Panc1 (cell line): ENCODE measurements at regions not wholly inside any gene's neighbourhood (a gene's known extent, or its start where the extent isn't known, plus 50 kb on each side); places are given as distances from the start of the nearest gene placed in this dataset.

ENCODE experiments used
- ATAC-seq: fragments of 200-7000 bp; cut with Tn5 transposase; 2 replicates; pipeline ENCODE4 v1.9.1; 2020; ENCODE audit warnings: mild to moderate bottlenecking, moderate library complexity
- BruUV-seq: library from RNA; stranded (reverse); fragments of 400-500 nt; replicated peaks from 2 replicates; lab custom pipeline; 2021; lab: Mats Ljungman, UMichigan
- CTCF ChIA-PET: fragments of 300-600 bp; sonication (Branson Sonifier 250); formaldehyde crosslinking; loops from one replicate; lab custom pipeline; 2022; ENCODE audit warnings: antibody characterized with exemption; lab: Charles Lee
- POLR2A ChIA-PET: fragments of 300-600 bp; sonication (Branson Sonifier 250); formaldehyde crosslinking; loops from one replicate; lab custom pipeline; 2022; ENCODE audit warnings: antibody characterized with exemption; lab: Charles Lee
- DNase-seq: peaks from one replicate; pipeline ENCODE4 v3.0.0-alpha.2; 2010; ENCODE audit warnings: low read depth, low spot score
- H3K27ac ChIP-seq: 2 replicates; pipeline ENCODE4 v1.5.1; 2011; ENCODE audit warnings: mild to moderate bottlenecking, low read length, inconsistent platforms
- H3K27me3 ChIP-seq: fragments of 200-500 bp; sonication (Bioruptor generic); 2 replicates; pipeline ENCODE4 v1.6.0; 2014; ENCODE audit warnings: low read length, inconsistent platforms; ENCODE audit not compliant: control insufficient read depth, insufficient read depth
- H3K36me3 ChIP-seq: fragments of 200-500 bp; sonication (Bioruptor generic); 2 replicates; pipeline ENCODE4 v1.5.1; 2014; ENCODE audit warnings: inconsistent platforms, mild to moderate bottlenecking, low read length, moderate library complexity; ENCODE audit not compliant: control insufficient read depth, insufficient read depth
- H3K4me1 ChIP-seq: 2 replicates; pipeline ENCODE4 v1.5.1; 2011; ENCODE audit warnings: inconsistent platforms, mild to moderate bottlenecking, low read length, moderate library complexity; ENCODE audit not compliant: control insufficient read depth, insufficient read depth
- H3K4me3 ChIP-seq, 2 experiments: 2 replicates each; pipeline ENCODE4 v1.5.1; 2011 to 2012; ENCODE audit warnings: low read depth in 2 of 2, low read length in 2 of 2, mild to moderate bottlenecking in 2 of 2, inconsistent platforms in 1 of 2, moderate library complexity in 1 of 2
- H3K9me3 ChIP-seq: fragments of 200-500 bp; sonication (Bioruptor generic); 2 replicates; pipeline ENCODE4 v1.5.1; 2014; ENCODE audit warnings: low read depth, mild to moderate bottlenecking, inconsistent platforms, low read length, moderate library complexity; ENCODE audit not compliant: control insufficient read depth, insufficient read depth
- CTCF ChIP-seq: fragments of 450-650 bp; IDR thresholded peaks from 2 replicates; pipeline ENCODE4 v1.5.1; 2017; ENCODE audit warnings: mild to moderate bottlenecking
- POLR2AphosphoS5 ChIP-seq: IDR thresholded peaks from 2 replicates; pipeline ENCODE4 v1.6.1; 2012; ENCODE audit warnings: mild to moderate bottlenecking, low read depth, low read length, moderate library complexity
- SIN3A ChIP-seq: IDR thresholded peaks from 2 replicates; pipeline ENCODE4 v1.6.1; 2012; ENCODE audit warnings: low read depth, mild to moderate bottlenecking, low read length, moderate library complexity, borderline replicate concordance; ENCODE audit not compliant: insufficient read depth
- TCF7L2 ChIP-seq: IDR thresholded peaks from 2 replicates; pipeline ENCODE4 v1.6.1; 2011; ENCODE audit warnings: mild to moderate bottlenecking, low read depth, low read length, inconsistent platforms
- in situ Hi-C: cut with HindIII; loops from 2 replicates; pipeline ENCODE4 v1.10.0; 2016; ENCODE audit warnings: low sequenced_read_pairs, low pct_unique_long_range_greater_than_20kb
- intact Hi-C: fragments of 100-400 bp; cut with micrococcal nuclease; formaldehyde crosslinking; loops from one replicate; pipeline ENCODE4 v1.10.0; 2022; ENCODE audit not compliant: unreplicated experiment
- TF ChIP-seq, protein P1 (sequence below), 2 experiments: IDR thresholded peaks; 2 replicates each; pipeline ENCODE4 v1.6.1; 2011 to 2012; ENCODE audit warnings: low read depth in 2 of 2, control low read depth in 1 of 2, low read length in 1 of 2, mild to moderate bottlenecking in 1 of 2, moderate library complexity in 1 of 2; ENCODE audit not compliant: insufficient read depth in 1 of 2

- BruUV-seq, result no TSS peak
- ChIA-PET POLR2A (no interaction called here), CTCF (no interaction called here)
- ATAC-seq (no peak), DNase-seq (no peak)
- Histone ChIP-seq H3K4me1 (no peaks in the 10 kb centered on the region), H3K4me3 (no peak overlapping the region), H3K9me3 (no peaks in the 10 kb centered on the region), H3K27ac (no peak overlapping the region), H3K27me3 (no peaks in the 10 kb centered on the region), H3K36me3 (no peaks in the 10 kb centered on the region)
- intact Hi-C loops, result no loop called here
- in situ Hi-C loops, result no loop called here
- TF ChIP-seq SIN3A, result no peak
- no peak for TF ChIP-seq TCF7L2
- TF ChIP-seq, protein P1, sequence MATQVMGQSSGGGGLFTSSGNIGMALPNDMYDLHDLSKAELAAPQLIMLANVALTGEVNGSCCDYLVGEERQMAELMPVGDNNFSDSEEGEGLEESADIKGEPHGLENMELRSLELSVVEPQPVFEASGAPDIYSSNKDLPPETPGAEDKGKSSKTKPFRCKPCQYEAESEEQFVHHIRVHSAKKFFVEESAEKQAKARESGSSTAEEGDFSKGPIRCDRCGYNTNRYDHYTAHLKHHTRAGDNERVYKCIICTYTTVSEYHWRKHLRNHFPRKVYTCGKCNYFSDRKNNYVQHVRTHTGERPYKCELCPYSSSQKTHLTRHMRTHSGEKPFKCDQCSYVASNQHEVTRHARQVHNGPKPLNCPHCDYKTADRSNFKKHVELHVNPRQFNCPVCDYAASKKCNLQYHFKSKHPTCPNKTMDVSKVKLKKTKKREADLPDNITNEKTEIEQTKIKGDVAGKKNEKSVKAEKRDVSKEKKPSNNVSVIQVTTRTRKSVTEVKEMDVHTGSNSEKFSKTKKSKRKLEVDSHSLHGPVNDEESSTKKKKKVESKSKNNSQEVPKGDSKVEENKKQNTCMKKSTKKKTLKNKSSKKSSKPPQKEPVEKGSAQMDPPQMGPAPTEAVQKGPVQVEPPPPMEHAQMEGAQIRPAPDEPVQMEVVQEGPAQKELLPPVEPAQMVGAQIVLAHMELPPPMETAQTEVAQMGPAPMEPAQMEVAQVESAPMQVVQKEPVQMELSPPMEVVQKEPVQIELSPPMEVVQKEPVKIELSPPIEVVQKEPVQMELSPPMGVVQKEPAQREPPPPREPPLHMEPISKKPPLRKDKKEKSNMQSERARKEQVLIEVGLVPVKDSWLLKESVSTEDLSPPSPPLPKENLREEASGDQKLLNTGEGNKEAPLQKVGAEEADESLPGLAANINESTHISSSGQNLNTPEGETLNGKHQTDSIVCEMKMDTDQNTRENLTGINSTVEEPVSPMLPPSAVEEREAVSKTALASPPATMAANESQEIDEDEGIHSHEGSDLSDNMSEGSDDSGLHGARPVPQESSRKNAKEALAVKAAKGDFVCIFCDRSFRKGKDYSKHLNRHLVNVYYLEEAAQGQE (IDR thresholded peaks at IDR 0.05; ENCODE audit: insufficient read depth in 1 of 2, low read depth in 2 of 2, low read length in 1 of 2), result no peak
- TF ChIP-seq CTCF, result no peak
- no peak for TF ChIP-seq POLR2AphosphoS5
Observed at GRCh38 chr14:52154992-52155650, 86.3 kb upstream of the NID2 start.

GRCh38 chr14:52153939-52154338 is 85.1 kb upstream of the NID2 start:
- no peaks in the 10 kb centered on the region for H3K27me3 ChIP-seq
- H3K4me3 ChIP-seq, result no peak overlapping the region
- no peak overlapping the region for H3K27ac ChIP-seq
- H3K9me3 ChIP-seq, result no peaks in the 10 kb centered on the region
- intact Hi-C loops (no loop called here), in situ Hi-C loops (no loop called here)
- TF ChIP-seq POLR2AphosphoS5 (no peak), SIN3A (no peak), TCF7L2 (no peak), CTCF (no peak)
- TF ChIP-seq, protein P1 (IDR thresholded peaks at IDR 0.05; ENCODE audit: insufficient read depth in 1 of 2, low read depth in 2 of 2, low read length in 1 of 2), result no peak
- ChIA-PET POLR2A (no interaction called here), CTCF (interaction anchor here (0.6 kb wide), 1 partner anchor 137 kb away, joined by 4 read pairs; no protein-coding TSS in a partner anchor)
- no peak for ATAC-seq
- DNase-seq, result no peak
- BruUV-seq, result no TSS peak
- no peaks in the 10 kb centered on the region for H3K4me1 ChIP-seq
- no peaks in the 10 kb centered on the region for H3K36me3 ChIP-seq
